Natural killer cell (primary cell): ENCODE measurements at regions not wholly inside any gene's neighbourhood (a gene's known extent, or its start where the extent isn't known, plus 50 kb on each side); places are given as distances from the start of the nearest gene placed in this dataset.
A peak's percentile ranks its signal among the peaks of the same experiment; 100 is the strongest.

Experiments used
- ATAC-seq, 3 donors: fragments of 150-1000 bp in 2 of 3; fragments of 200-7000 bp in 1 of 3; cut with Tn5 transposase; 1 replicate in 1 of 3; 2 replicates in 2 of 3; pipeline ENCODE4 v1.10.0; 2021; ENCODE audit warnings: mild to moderate bottlenecking in 2 of 3, moderate library complexity in 2 of 3
- DNase-seq, 2 donors: peaks; one replicate each; pipeline versions ENCODE4 v3.0.0 to v3.0.0-alpha.2; 2013 to 2021; ENCODE audit warnings: mixed read lengths in 1 of 2
- H3K27ac ChIP-seq: one replicate; pipeline ENCODE4 v1.5.1; 2013; ENCODE audit warnings: mild to moderate bottlenecking, low read length
- H3K27me3 ChIP-seq: one replicate; pipeline ENCODE4 v1.6.1; 2013; ENCODE audit warnings: low read length; ENCODE audit not compliant: control insufficient read depth, insufficient read depth
- H3K36me3 ChIP-seq: one replicate; pipeline ENCODE4 v1.6.1; 2013; ENCODE audit warnings: low read length; ENCODE audit not compliant: control insufficient read depth, insufficient read depth
- H3K4me1 ChIP-seq: one replicate; pipeline ENCODE4 v1.6.1; 2013; ENCODE audit warnings: low read length; ENCODE audit not compliant: control insufficient read depth, insufficient read depth
- H3K4me3 ChIP-seq: one replicate; pipeline ENCODE4 v1.5.1; 2013; ENCODE audit warnings: low read length
- H3K9me3 ChIP-seq: one replicate; pipeline ENCODE4 v1.6.1; 2013; ENCODE audit warnings: low read length; ENCODE audit not compliant: control insufficient read depth, insufficient read depth
- H3K27ac Mint-ChIP-seq, 2 donors: one replicate each; pipeline ENCODE4 v1.8.0; 2022; ENCODE audit warnings: mild to moderate bottlenecking in 2 of 2, mixed read lengths in 2 of 2, moderate library complexity in 1 of 2
- H3K27me3 Mint-ChIP-seq, 2 donors: one replicate each; pipeline ENCODE4 v1.8.0; 2022; ENCODE audit warnings: low read depth in 2 of 2, mixed read lengths in 2 of 2
- H3K36me3 Mint-ChIP-seq: one replicate; pipeline ENCODE4 v1.8.0; 2022; ENCODE audit warnings: mixed read lengths
- H3K4me1 Mint-ChIP-seq, 2 donors: one replicate each; pipeline ENCODE4 v1.8.0; 2022; ENCODE audit warnings: mixed read lengths in 2 of 2
- H3K4me3 Mint-ChIP-seq: one replicate; pipeline ENCODE4 v1.8.0; 2022; ENCODE audit warnings: mild to moderate bottlenecking, moderate library complexity, mixed read lengths
- H3K9me3 Mint-ChIP-seq, 2 donors: one replicate each; pipeline ENCODE4 v1.8.0; 2022; ENCODE audit warnings: mixed read lengths in 2 of 2
- CTCF ChIP-seq: fragments of 200-600 bp; IDR thresholded peaks from one replicate; pipeline ENCODE4 v1.8.0; 2022; ENCODE audit warnings: antibody characterized with exemption
- WGBS: methylation state at CpG from one replicate; pipeline ENCODE4 v1.1.7; 2013; ENCODE audit warnings: missing lambda C conversion rate; ENCODE audit not compliant: insufficient coverage; 5-methylcytosine and 5-hydroxymethylcytosine counted together
- intact Hi-C: fragments of 100-400 bp; cut with micrococcal nuclease; formaldehyde crosslinking; loops from one replicate; pipeline ENCODE4 v1.14.2; 2022

GRCh38 chr3:7960601-7961000 lies 541.0 kb upstream of the LMCD1 start:
- Mint-ChIP-seq H3K27ac (no peak overlapping the region), H3K4me1 (no peaks in the 10 kb centered on the region), H3K27me3 (peaks cover 0 to 4% of the 10 kb centered on the region in 2 donors), H3K36me3 (no peaks in the 10 kb centered on the region), H3K4me3 (no peak overlapping the region), H3K9me3 (peaks cover 5 to 7% of the 10 kb centered on the region in 2 donors)
- ATAC-seq, result no peak
- no peaks in the 10 kb centered on the region for H3K36me3 ChIP-seq
- H3K9me3 ChIP-seq, result no peaks in the 10 kb centered on the region
- no peaks in the 10 kb centered on the region for H3K27me3 ChIP-seq
- no peak overlapping the region for H3K27ac ChIP-seq
- no peak overlapping the region for H3K4me3 ChIP-seq
- H3K4me1 ChIP-seq, result no peaks in the 10 kb centered on the region
- no peak for DNase-seq
- no peak for TF ChIP-seq CTCF
- intact Hi-C loops, result no loop called here
- 74% methylated on average over 4 of the region's 4 CpGs for WGBS

GRCh38 chr3:7962301-7962700 lies 539.3 kb upstream of the LMCD1 start:
- Mint-ChIP-seq H3K4me1 (no peaks in the 10 kb centered on the region), H3K36me3 (no peaks in the 10 kb centered on the region), H3K9me3 (peaks cover 5 to 7% of the 10 kb centered on the region in 2 donors), H3K27ac (no peak overlapping the region), H3K27me3 (peaks cover 0 to 4% of the 10 kb centered on the region in 2 donors), H3K4me3 (no peak overlapping the region)
- Histone ChIP-seq H3K36me3 (no peaks in the 10 kb centered on the region), H3K4me3 (no peak overlapping the region), H3K27me3 (no peaks in the 10 kb centered on the region), H3K27ac (no peak overlapping the region), H3K4me1 (no peaks in the 10 kb centered on the region), H3K9me3 (no peaks in the 10 kb centered on the region)
- intact Hi-C loops, result no loop called here
- ATAC-seq, result no peak
- DNase-seq, result no peak
- TF ChIP-seq CTCF, result no peak
- WGBS, result 46% methylated on average over 2 of the region's 3 CpGs

DNA sequence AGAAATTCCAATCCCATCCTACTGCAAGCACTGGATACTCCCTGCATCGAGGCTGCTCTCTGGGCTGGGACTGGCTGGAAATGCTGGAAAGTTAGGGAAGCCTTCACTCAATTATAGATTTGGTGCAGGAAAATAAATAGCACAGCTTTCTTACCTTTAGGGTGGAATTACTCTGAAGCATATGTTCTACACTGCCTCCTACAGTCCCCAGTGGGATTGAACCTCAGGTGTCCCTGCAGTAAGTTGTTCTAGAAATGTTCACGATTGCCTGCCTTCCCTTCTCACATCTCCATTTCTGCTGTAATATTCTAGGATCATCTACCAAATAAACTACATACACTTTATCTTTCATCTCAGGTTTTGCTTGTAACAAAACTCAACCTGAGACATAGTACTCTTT lies 536.7 kb upstream of the LMCD1 start:
- no peak for TF ChIP-seq CTCF
- Mint-ChIP-seq H3K36me3 (no peaks in the 10 kb centered on the region), H3K27ac (no peak overlapping the region), H3K9me3 (peaks cover 5 to 7% of the 10 kb centered on the region in 2 donors), H3K4me3 (no peak overlapping the region), H3K27me3 (peaks cover 0 to 4% of the 10 kb centered on the region in 2 donors), H3K4me1 (no peaks in the 10 kb centered on the region)
- 76% methylated on average over 2 of the region's 2 CpGs for WGBS
- Histone ChIP-seq H3K36me3 (no peaks in the 10 kb centered on the region), H3K27ac (no peak overlapping the region), H3K9me3 (no peaks in the 10 kb centered on the region), H3K4me3 (no peak overlapping the region), H3K4me1 (no peaks in the 10 kb centered on the region), H3K27me3 (no peaks in the 10 kb centered on the region)
- intact Hi-C loops, result no loop called here
- ATAC-seq, result no peak
- peak in 1 of 2 donors; percentile 14 for DNase-seq

DNA sequence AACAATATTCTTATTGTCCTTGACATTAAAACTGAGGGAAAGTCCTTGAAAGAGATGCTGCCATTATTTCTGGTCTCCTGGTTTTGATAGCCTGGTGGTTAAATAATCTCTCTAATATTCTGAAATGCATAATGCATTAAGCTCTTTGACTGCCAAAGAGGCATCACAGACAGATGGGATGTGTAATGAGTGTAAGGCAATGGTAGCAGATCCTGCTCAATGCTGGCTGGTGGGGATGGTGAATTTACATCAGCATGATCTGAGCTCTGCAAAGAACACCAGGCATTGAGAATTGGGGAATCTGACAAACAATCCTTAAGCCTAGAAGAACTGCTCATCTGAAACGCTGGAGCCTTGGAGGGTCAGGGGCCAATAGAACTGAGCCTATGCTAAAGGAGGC lies 528.6 kb upstream of the LMCD1 start:
- 71% methylated on average over 1 of the region's 1 CpG for WGBS
- H3K27ac Mint-ChIP-seq, result no peak overlapping the region
- H3K27me3 ChIP-seq, result no peaks in the 10 kb centered on the region
- intact Hi-C loops, result no loop called here
- H3K27me3 Mint-ChIP-seq, result no peaks in the 10 kb centered on the region
- no peaks in the 10 kb centered on the region for H3K9me3 ChIP-seq
- peaks cover 2 to 7% of the 10 kb centered on the region in 2 donors for H3K9me3 Mint-ChIP-seq
- no peaks in the 10 kb centered on the region for H3K36me3 Mint-ChIP-seq
- H3K4me1 ChIP-seq, result no peaks in the 10 kb centered on the region
- ATAC-seq (no peak), DNase-seq (no peak)
- no peak overlapping the region for H3K27ac ChIP-seq
- H3K4me1 Mint-ChIP-seq, result no peaks in the 10 kb centered on the region
- no peak overlapping the region for H3K4me3 Mint-ChIP-seq
- H3K4me3 ChIP-seq, result no peak overlapping the region
- no peak for TF ChIP-seq CTCF
- H3K36me3 ChIP-seq, result no peaks in the 10 kb centered on the region
